ENCODE measurements at regions not wholly inside any gene's neighbourhood (a gene's known extent, or its start where the extent isn't known, plus 50 kb on each side); places are given as distances from the start of the nearest gene placed in this dataset.

DNA sequence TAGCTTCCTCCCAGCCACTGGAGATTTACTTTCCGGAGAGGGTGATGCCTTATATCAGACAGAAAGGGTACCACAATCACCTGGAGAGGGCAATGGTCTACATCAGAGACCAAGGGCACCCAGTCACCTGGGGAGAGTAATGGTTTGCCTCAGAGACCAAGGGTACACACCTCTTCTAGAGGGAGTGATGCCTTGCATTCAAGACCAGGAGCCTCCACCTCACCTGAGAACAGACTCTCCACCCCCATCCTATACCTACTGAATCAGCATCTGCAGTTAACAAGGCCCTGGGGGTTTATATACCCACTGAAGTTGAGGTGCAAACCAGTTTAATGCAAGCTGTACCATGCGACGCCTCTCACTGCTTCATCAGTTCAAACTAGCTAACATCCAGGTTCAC, 270.2 kb upstream of the IGFBP3 start:
- H3K4me3 ChIP-seq (ENCODE audit: low read depth, low read length) = no peak overlapping the region
- DNase-seq (ENCODE audit: low read depth) = no peak
- TF ChIP-seq, protein P1, sequence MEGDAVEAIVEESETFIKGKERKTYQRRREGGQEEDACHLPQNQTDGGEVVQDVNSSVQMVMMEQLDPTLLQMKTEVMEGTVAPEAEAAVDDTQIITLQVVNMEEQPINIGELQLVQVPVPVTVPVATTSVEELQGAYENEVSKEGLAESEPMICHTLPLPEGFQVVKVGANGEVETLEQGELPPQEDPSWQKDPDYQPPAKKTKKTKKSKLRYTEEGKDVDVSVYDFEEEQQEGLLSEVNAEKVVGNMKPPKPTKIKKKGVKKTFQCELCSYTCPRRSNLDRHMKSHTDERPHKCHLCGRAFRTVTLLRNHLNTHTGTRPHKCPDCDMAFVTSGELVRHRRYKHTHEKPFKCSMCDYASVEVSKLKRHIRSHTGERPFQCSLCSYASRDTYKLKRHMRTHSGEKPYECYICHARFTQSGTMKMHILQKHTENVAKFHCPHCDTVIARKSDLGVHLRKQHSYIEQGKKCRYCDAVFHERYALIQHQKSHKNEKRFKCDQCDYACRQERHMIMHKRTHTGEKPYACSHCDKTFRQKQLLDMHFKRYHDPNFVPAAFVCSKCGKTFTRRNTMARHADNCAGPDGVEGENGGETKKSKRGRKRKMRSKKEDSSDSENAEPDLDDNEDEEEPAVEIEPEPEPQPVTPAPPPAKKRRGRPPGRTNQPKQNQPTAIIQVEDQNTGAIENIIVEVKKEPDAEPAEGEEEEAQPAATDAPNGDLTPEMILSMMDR (IDR thresholded peaks at IDR 0.05; ENCODE audit: low read depth, low read length) = no peak
- TF ChIP-seq, protein P2, sequence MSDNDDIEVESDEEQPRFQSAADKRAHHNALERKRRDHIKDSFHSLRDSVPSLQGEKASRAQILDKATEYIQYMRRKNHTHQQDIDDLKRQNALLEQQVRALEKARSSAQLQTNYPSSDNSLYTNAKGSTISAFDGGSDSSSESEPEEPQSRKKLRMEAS (IDR thresholded peaks at IDR 0.05; ENCODE audit: low read depth, low read length) = no peak
- no peak for TF ChIP-seq POLR2A (IDR thresholded peaks at IDR 0.05; ENCODE audit: extremely low read depth, insufficient read length)
- TF ChIP-seq MYC (IDR thresholded peaks at IDR 0.05; ENCODE audit: low read depth, low read length) = no peak

DNA sequence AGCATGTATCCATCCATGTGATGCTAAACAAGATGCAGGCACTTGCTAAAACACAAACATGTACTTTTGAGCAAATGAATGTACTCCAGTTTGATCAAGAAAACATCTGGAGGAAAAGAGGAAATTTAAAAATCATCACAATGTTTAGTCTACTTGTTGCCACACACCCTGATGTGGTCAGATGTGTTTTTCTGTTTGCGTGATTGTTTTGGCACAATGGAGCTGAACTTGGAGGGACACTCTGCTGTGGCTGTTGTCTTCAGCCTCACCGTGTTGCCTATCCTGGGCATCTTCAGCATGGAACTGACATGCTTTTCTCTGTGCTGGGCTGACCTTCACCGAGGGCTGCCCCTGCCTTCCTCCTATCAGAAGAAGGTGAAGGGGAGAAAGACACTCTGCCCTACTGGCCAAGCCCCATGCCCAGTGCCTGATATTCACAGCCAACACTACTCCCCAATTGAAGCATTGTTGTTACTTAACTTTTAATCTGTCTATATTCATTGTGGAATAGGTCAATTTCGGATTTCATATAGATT, 268.3 kb upstream of the IGFBP3 start:
- TF ChIP-seq, protein P2 (IDR thresholded peaks at IDR 0.05; ENCODE audit: low read depth, low read length) = no peak
- TF ChIP-seq MYC (IDR thresholded peaks at IDR 0.05; ENCODE audit: low read depth, low read length) (no peak), POLR2A (IDR thresholded peaks at IDR 0.05; ENCODE audit: extremely low read depth, insufficient read length) (no peak)
- DNase-seq (ENCODE audit: low read depth) = no peak
- no peak overlapping the region for H3K4me3 ChIP-seq (ENCODE audit: low read depth, low read length)

DNA sequence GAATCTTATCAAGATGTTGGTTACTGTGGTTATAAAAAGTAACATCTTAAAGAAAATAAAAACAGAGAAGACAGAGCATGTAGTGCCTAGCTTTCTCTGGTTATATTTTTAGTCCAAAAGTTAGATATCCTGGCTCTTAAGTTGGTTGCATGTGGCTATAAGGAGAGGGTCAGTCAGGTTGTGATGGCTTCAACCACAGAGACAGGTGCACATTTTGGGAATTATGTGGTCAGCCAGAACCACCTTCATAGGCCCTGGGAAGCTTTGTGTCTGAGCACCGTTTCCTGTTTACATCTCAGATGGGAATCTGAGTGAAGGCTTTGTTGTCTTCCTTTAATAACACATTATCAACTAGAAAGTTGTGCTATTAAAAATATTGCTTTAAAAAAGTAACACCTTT, 265.1 kb upstream of the IGFBP3 start:
- no peak for DNase-seq (ENCODE audit: low read depth)
- no peak for TF ChIP-seq POLR2A (IDR thresholded peaks at IDR 0.05; ENCODE audit: extremely low read depth, insufficient read length)
- TF ChIP-seq, protein P1 (IDR thresholded peaks at IDR 0.05; ENCODE audit: low read depth, low read length) = no peak
- no peak overlapping the region for H3K4me3 ChIP-seq (ENCODE audit: low read depth, low read length)

DNA sequence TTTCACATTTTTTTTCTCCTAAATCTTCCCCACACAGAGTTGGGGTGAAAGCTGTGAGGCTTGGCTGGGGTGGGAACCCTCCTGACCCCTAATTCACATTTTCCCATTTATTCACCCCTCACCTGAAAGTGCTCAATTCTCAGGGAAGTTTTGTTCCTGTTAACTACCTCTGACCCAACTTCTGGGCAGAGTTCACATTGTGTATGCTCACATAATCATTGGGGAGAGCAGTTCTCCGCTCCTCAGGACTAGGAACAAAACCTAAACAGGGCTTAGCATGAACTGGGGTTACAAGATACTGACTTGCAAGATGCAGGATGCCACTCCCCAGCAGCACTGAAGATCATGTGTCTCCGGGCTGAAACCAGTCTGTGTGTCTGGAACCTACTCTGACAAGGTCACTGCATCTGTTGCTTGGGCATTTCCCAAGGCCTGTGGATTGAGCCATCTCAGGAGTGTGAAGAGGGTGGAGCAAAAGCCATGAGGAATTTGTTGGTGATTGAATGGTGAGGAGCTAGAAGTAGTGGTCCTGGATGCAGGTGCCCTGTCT, 258.1 kb upstream of the IGFBP3 start:
- no peak overlapping the region for H3K4me3 ChIP-seq (ENCODE audit: low read depth, low read length)
- no peak for DNase-seq (ENCODE audit: low read depth)
- TF ChIP-seq, protein P1 (IDR thresholded peaks at IDR 0.05; ENCODE audit: low read depth, low read length) = no peak
- TF ChIP-seq, protein P2 (IDR thresholded peaks at IDR 0.05; ENCODE audit: low read depth, low read length) = no peak

DNA sequence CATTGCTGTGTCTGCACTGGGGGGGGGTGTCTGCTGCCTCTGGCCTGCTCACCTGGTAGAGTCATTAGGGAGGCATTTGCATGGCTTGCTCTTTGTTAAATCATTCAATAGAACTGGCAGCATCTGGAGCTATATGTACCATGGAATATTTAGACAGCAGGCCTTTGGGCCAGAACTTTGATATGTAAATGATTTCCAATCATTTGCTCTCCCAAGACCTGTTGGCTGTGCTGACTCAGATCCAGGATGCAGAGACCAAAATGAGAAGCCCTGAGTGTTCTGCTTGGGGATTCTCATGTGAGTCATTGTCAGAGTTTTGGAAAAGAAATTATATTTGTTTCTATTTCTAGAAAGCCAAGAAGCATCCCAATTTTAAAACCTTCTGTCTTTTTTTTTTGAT, 257.6 kb upstream of the IGFBP3 start:
- no peak for DNase-seq (ENCODE audit: low read depth)
- H3K4me3 ChIP-seq (ENCODE audit: low read depth, low read length) = no peak overlapping the region
- TF ChIP-seq POLR2A (IDR thresholded peaks at IDR 0.05; ENCODE audit: extremely low read depth, insufficient read length) (no peak), MYC (IDR thresholded peaks at IDR 0.05; ENCODE audit: low read depth, low read length) (no peak)
- TF ChIP-seq, protein P1 (IDR thresholded peaks at IDR 0.05; ENCODE audit: low read depth, low read length) = no peak
- TF ChIP-seq, protein P2 (IDR thresholded peaks at IDR 0.05; ENCODE audit: low read depth, low read length) = no peak

DNA sequence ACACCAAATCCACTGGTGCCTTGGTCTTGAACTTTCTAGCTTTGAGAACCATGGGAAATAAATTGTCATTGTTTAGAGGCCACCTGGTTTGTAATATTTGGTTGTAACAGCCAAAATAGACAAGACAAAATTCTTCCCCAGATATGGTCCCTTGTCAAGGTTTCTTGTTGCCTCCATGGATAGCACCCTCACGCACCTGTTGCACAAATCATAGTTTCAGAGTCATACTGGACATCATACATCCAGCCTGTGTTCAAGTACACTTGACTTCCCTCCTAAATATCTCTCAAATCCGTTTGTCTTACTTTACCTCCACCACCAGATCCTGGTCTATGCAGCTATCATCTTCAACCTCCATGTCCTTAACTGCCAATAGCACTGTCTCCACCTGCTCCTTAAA, 256.7 kb upstream of the IGFBP3 start:
- TF ChIP-seq POLR2A (IDR thresholded peaks at IDR 0.05; ENCODE audit: extremely low read depth, insufficient read length) = no peak
- TF ChIP-seq, protein P2 (IDR thresholded peaks at IDR 0.05; ENCODE audit: low read depth, low read length) = no peak

DNA sequence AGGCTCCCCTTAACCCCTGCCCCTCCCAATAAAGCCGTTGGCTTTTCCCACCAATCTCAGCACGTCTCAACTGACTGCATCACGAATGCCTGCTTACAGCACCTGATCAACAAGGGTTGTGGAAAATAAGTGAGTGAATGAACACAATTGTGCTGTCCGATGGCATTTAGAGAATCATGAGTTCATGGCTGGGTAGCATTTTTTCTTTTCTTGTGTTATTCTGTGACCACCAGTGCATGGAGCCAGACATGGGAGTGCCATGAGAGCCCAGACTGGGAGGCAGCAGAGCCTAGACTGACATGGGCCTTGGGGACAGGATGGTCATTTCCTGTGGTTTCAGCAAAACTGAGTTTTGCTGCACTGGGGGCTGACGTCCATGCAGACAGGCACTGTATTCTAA, 254.1 kb upstream of the IGFBP3 start:
- TF ChIP-seq, protein P1 (IDR thresholded peaks at IDR 0.05; ENCODE audit: low read depth, low read length) = no peak
- no peak for TF ChIP-seq POLR2A (IDR thresholded peaks at IDR 0.05; ENCODE audit: extremely low read depth, insufficient read length)
- TF ChIP-seq, protein P2 (IDR thresholded peaks at IDR 0.05; ENCODE audit: low read depth, low read length) = no peak
- no peak for TF ChIP-seq MYC (IDR thresholded peaks at IDR 0.05; ENCODE audit: low read depth, low read length)
- no peak overlapping the region for H3K4me3 ChIP-seq (ENCODE audit: low read depth, low read length)
- DNase-seq (ENCODE audit: low read depth) = no peak

More for the DNA sequence above, 256.7 kb upstream of the IGFBP3 start:
- no peak for DNase-seq (ENCODE audit: low read depth)
- H3K4me3 ChIP-seq (ENCODE audit: low read depth, low read length) = no peak overlapping the region
